Loucy (cell line): ENCODE measurements at regions not wholly inside any gene's neighbourhood (a gene's known extent, or its start where the extent isn't known, plus 50 kb on each side); places are given as distances from the start of the nearest gene placed in this dataset.

Experiments used
- H2AFZ ChIP-seq: fragments of 200-600 bp; sonication (generic); 2 replicates; pipeline ENCODE4 v1.6.0; 2016; ENCODE audit warnings: antibody characterized with exemption, mild to moderate bottlenecking, low read length, moderate library complexity
- H3F3A ChIP-seq: fragments of 200-600 bp; 2 replicates; pipeline ENCODE4 v1.6.0; 2016; ENCODE audit warnings: antibody characterized with exemption, low read depth, mild to moderate bottlenecking
- H3K27me3 ChIP-seq: fragments of 200-600 bp; sonication (generic); 2 replicates; pipeline ENCODE4 v1.6.1; 2014; ENCODE audit warnings: low read length, mild to moderate bottlenecking; ENCODE audit not compliant: insufficient read depth, poor library complexity, severe bottlenecking
- H3K36me3 ChIP-seq: fragments of 200-600 bp; sonication (generic); 2 replicates; pipeline ENCODE4 v1.6.1; 2016; ENCODE audit warnings: low read length; ENCODE audit not compliant: insufficient read depth
- H3K4me1 ChIP-seq: fragments of 200-600 bp; sonication (generic); 2 replicates; pipeline ENCODE4 v1.5.1; 2014; ENCODE audit warnings: low read length, mild to moderate bottlenecking; ENCODE audit not compliant: insufficient read depth, poor library complexity, severe bottlenecking
- H3K4me2 ChIP-seq: fragments of 200-600 bp; sonication (generic); 2 replicates; pipeline ENCODE4 v1.6.0; 2014; ENCODE audit warnings: antibody characterized with exemption, low read length, low read depth, mild to moderate bottlenecking; ENCODE audit not compliant: poor library complexity, severe bottlenecking
- H3K4me3 ChIP-seq: fragments of 200-600 bp; sonication (generic); 2 replicates; pipeline ENCODE4 v1.5.1; 2014; ENCODE audit warnings: low read length, mild to moderate bottlenecking, mixed read lengths; ENCODE audit not compliant: poor library complexity, severe bottlenecking
- H3K79me2 ChIP-seq: fragments of 200-600 bp; sonication (generic); 2 replicates; pipeline ENCODE4 v1.6.1; 2014; ENCODE audit warnings: low read length; ENCODE audit not compliant: insufficient read depth
- H3K9ac ChIP-seq: fragments of 200-600 bp; sonication (generic); 2 replicates; pipeline ENCODE4 v1.6.0; 2014; ENCODE audit warnings: mild to moderate bottlenecking, low read depth, low read length, moderate library complexity; ENCODE audit not compliant: poor library complexity, severe bottlenecking
- H3K9me2 ChIP-seq: fragments of 200-600 bp; sonication (generic); replicated peaks from 2 replicates; pipeline ENCODE4 v1.6.1; 2016; ENCODE audit warnings: low read depth, low read length, mixed read lengths
- H3K9me3 ChIP-seq: fragments of 200-600 bp; sonication (generic); 2 replicates; pipeline ENCODE4 v1.6.1; 2014; ENCODE audit warnings: mild to moderate bottlenecking, antibody characterized with exemption, low read length, low read depth; ENCODE audit not compliant: insufficient read depth
- H4K20me1 ChIP-seq: fragments of 200-600 bp; sonication (generic); 2 replicates; pipeline ENCODE4 v1.6.0; 2014; ENCODE audit warnings: antibody characterized with exemption, low read length, mild to moderate bottlenecking; ENCODE audit not compliant: insufficient read depth, poor library complexity, severe bottlenecking
- CTCF ChIP-seq: fragments of 200-600 bp; sonication (generic); conservative IDR thresholded peaks from 2 replicates; pipeline ENCODE4 v1.5.1; 2014; ENCODE audit warnings: mild to moderate bottlenecking, antibody characterized with exemption, low read length
- EZH2phosphoT487 ChIP-seq: fragments of 200-600 bp; IDR thresholded peaks from 2 replicates; pipeline ENCODE4 v1.6.1; 2018; ENCODE audit warnings: antibody characterized with exemption, mild to moderate bottlenecking, moderate library complexity, borderline replicate concordance

GRCh38 chr13:86986448-86986847 is 684.7 kb upstream of the SLITRK5 start:
- H3K27me3 ChIP-seq: no peaks in the 10 kb centered on the region
- H3K9me3 ChIP-seq: no peaks in the 10 kb centered on the region
- no peaks in the 10 kb centered on the region for H4K20me1 ChIP-seq
- no peaks in the 10 kb centered on the region for H3F3A ChIP-seq
- no peak overlapping the region for H2AFZ ChIP-seq
- H3K4me2 ChIP-seq: no peak overlapping the region
- no peak for TF ChIP-seq EZH2phosphoT487
- no peak for TF ChIP-seq CTCF
- no peak overlapping the region for H3K9ac ChIP-seq
- H3K4me1 ChIP-seq: no peaks in the 10 kb centered on the region
- H3K79me2 ChIP-seq: no peaks in the 10 kb centered on the region
- no peaks in the 10 kb centered on the region for H3K9me2 ChIP-seq
- no peak overlapping the region for H3K4me3 ChIP-seq
- H3K36me3 ChIP-seq: no peaks in the 10 kb centered on the region

GRCh38 chr13:86992251-86992650 is 678.9 kb upstream of the SLITRK5 start:
- Histone ChIP-seq H2AFZ (no peak overlapping the region), H3K4me2 (no peak overlapping the region), H3K4me1 (no peaks in the 10 kb centered on the region), H3K9me2 (no peaks in the 10 kb centered on the region), H3K36me3 (no peaks in the 10 kb centered on the region), H3K27me3 (no peaks in the 10 kb centered on the region), H3K4me3 (no peak overlapping the region), H3K9ac (no peak overlapping the region), H3F3A (no peaks in the 10 kb centered on the region), H3K9me3 (no peaks in the 10 kb centered on the region), H4K20me1 (no peaks in the 10 kb centered on the region), H3K79me2 (no peaks in the 10 kb centered on the region)
- no peak for TF ChIP-seq EZH2phosphoT487
- TF ChIP-seq CTCF: no peak

- Histone ChIP-seq H3K4me1 (no peaks in the 10 kb centered on the region), H3K79me2 (no peaks in the 10 kb centered on the region), H3F3A (no peaks in the 10 kb centered on the region), H4K20me1 (no peaks in the 10 kb centered on the region), H3K27me3 (no peaks in the 10 kb centered on the region), H3K9me3 (no peaks in the 10 kb centered on the region), H3K4me3 (no peak overlapping the region), H3K9me2 (no peaks in the 10 kb centered on the region), H3K9ac (no peak overlapping the region), H3K36me3 (no peaks in the 10 kb centered on the region), H3K4me2 (no peak overlapping the region), H2AFZ (no peak overlapping the region)
- TF ChIP-seq CTCF: no peak
- no peak for TF ChIP-seq EZH2phosphoT487
Observed at GRCh38 chr13:87003265-87003664, 667.9 kb upstream of the SLITRK5 start.
